ENCODE measurements at regions not wholly inside any gene's neighbourhood (a gene's known extent, or its start where the extent isn't known, plus 50 kb on each side); places are given as distances from the start of the nearest gene placed in this dataset.

- intact Hi-C loops (cut with DNase I) = no loop called here
- TF ChIP-seq POLR2A (IDR thresholded peaks at IDR 0.05) = no peak
- Histone ChIP-seq H3K36me3 (no peaks in the 10 kb centered on the region), H3K9me3 (no peaks in the 10 kb centered on the region), H3K4me3 (no peak overlapping the region), H3K4me1 (no peaks in the 10 kb centered on the region), H3K27ac (no peak overlapping the region), H3K27me3 (no peaks in the 10 kb centered on the region)
- DNase-seq = no peak
- 69% methylated on average over 3 of the region's 3 CpGs; no CpG with 5 or more reads in 1 of the 2 donors for WGBS, 2 donors
Measured at GRCh38 chr2:2800697-2801096, 469.6 kb upstream of the MYT1L start.

- no peak for DNase-seq
- TF ChIP-seq POLR2A (IDR thresholded peaks at IDR 0.05) = no peak
- no peak for TF ChIP-seq CTCF (IDR thresholded peaks at IDR 0.05)
- intact Hi-C loops (cut with DNase I) = no loop called here
- Histone ChIP-seq H3K27me3 (no peaks in the 10 kb centered on the region), H3K4me3 (no peak overlapping the region), H3K36me3 (no peaks in the 10 kb centered on the region), H3K27ac (no peak overlapping the region), H3K9me3 (no peaks in the 10 kb centered on the region), H3K4me1 (no peaks in the 10 kb centered on the region)
- WGBS, 2 donors = 50 to 53% methylated on average over 1 of the region's 1 CpG
Measured at GRCh38 chr2:2800001-2800400, 468.9 kb upstream of the MYT1L start.

GRCh38 chr2:2799151-2799697 is 468.1 kb upstream of the MYT1L start:
- no peak for DNase-seq

GRCh38 chr2:2798337-2798736 is 467.3 kb upstream of the MYT1L start:
- H3K9me3 ChIP-seq = no peaks in the 10 kb centered on the region
- intact Hi-C loops (cut with DNase I) = no loop called here
- no peak overlapping the region for H3K4me3 ChIP-seq
- TF ChIP-seq CTCF (IDR thresholded peaks at IDR 0.05) (no peak), POLR2A (IDR thresholded peaks at IDR 0.05) (no peak)
- no peak overlapping the region for H3K27ac ChIP-seq
- no peak for DNase-seq
- no peaks in the 10 kb centered on the region for H3K4me1 ChIP-seq
- peaks cover 0 to 6% (median 0%) of the 10 kb centered on the region in 4 donors for H3K27me3 ChIP-seq
- H3K36me3 ChIP-seq = no peaks in the 10 kb centered on the region
- WGBS, 2 donors = 80 to 84% methylated on average over 2 of the region's 2 CpGs

More at GRCh38 chr2:2799151-2799697, 468.1 kb upstream of the MYT1L start:
- no peaks in the 10 kb centered on the region for H3K4me1 ChIP-seq
- H3K27me3 ChIP-seq = no peaks in the 10 kb centered on the region
- H3K36me3 ChIP-seq = no peaks in the 10 kb centered on the region
- no peaks in the 10 kb centered on the region for H3K9me3 ChIP-seq
- no peak overlapping the region for H3K4me3 ChIP-seq
- TF ChIP-seq POLR2A (IDR thresholded peaks at IDR 0.05) (no peak), CTCF (IDR thresholded peaks at IDR 0.05) (no peak)
- intact Hi-C loops (cut with DNase I) = no loop called here
- no peak overlapping the region for H3K27ac ChIP-seq
- WGBS, 2 donors = 79 to 84% methylated on average over 6 to 9 of the region's 10 CpGs

GRCh38 chr2:2797797-2798196 is 466.7 kb upstream of the MYT1L start:
- TF ChIP-seq CTCF (IDR thresholded peaks at IDR 0.05) (no peak), POLR2A (IDR thresholded peaks at IDR 0.05) (no peak)
- peaks cover 0 to 6% (median 0%) of the 10 kb centered on the region in 4 donors for H3K27me3 ChIP-seq
- DNase-seq = no peak
- intact Hi-C loops (cut with DNase I) = no loop called here
- H3K36me3 ChIP-seq = no peaks in the 10 kb centered on the region
- H3K27ac ChIP-seq = no peak overlapping the region
- H3K4me1 ChIP-seq = no peaks in the 10 kb centered on the region
- no peaks in the 10 kb centered on the region for H3K9me3 ChIP-seq
- 78 to 80% methylated on average over 4 of the region's 5 CpGs for WGBS, 2 donors
- H3K4me3 ChIP-seq = no peak overlapping the region

GRCh38 chr2:2796207-2796606 is 465.1 kb upstream of the MYT1L start:
- H3K4me3 ChIP-seq = no peak overlapping the region
- intact Hi-C loops (cut with DNase I) = no loop called here
- no peak overlapping the region for H3K27ac ChIP-seq
- 69 to 86% methylated on average over 4 to 6 of the region's 14 CpGs for WGBS, 2 donors
- H3K27me3 ChIP-seq = peaks cover 0 to 6% (median 0%) of the 10 kb centered on the region in 4 donors
- H3K36me3 ChIP-seq = no peaks in the 10 kb centered on the region
- H3K4me1 ChIP-seq = no peaks in the 10 kb centered on the region
- no peaks in the 10 kb centered on the region for H3K9me3 ChIP-seq
- no peak for DNase-seq
- TF ChIP-seq CTCF (IDR thresholded peaks at IDR 0.05) = no peak
- no peak for TF ChIP-seq POLR2A (IDR thresholded peaks at IDR 0.05)
